ENCODE measurements at regions not wholly inside any gene's neighbourhood (a gene's known extent, or its start where the extent isn't known, plus 50 kb on each side); places are given as distances from the start of the nearest gene placed in this dataset.

GRCh38 chr17:73877962-73878361, 233.7 kb upstream of the SDK2 start:
- TF ChIP-seq SUZ12 (IDR thresholded peaks at IDR 0.05), result no peak
- TF ChIP-seq CTBP1 (IDR thresholded peaks at IDR 0.05; ENCODE audit: borderline replicate concordance), result no peak
- no peak for TF ChIP-seq TARDBP (IDR thresholded peaks at IDR 0.05)
- no peak for TF ChIP-seq FOXK2 (IDR thresholded peaks at IDR 0.05)
- TF ChIP-seq BHLHE40 (IDR thresholded peaks at IDR 0.05; ENCODE audit: borderline replicate concordance), result no peak
- TF ChIP-seq SP1 (IDR thresholded peaks at IDR 0.05), result no peak
- TF ChIP-seq FOXM1 (IDR thresholded peaks at IDR 0.05; ENCODE audit: borderline replicate concordance), result no peak
- no peak for TF ChIP-seq HDGF (IDR thresholded peaks at IDR 0.05; ENCODE audit: borderline replicate concordance)
- TF ChIP-seq L3MBTL2 (conservative IDR thresholded peaks at IDR 0.05), result no peak
- TF ChIP-seq ZNF384 (IDR thresholded peaks at IDR 0.05), result no peak
- TF ChIP-seq NFRKB (IDR thresholded peaks at IDR 0.05), result no peak
- TF ChIP-seq ELF4 (IDR thresholded peaks at IDR 0.05), result no peak

Data from HEK293T (cell line).